GM21423 (cell line): ENCODE measurements at regions not wholly inside any gene's neighbourhood (a gene's known extent, or its start where the extent isn't known, plus 50 kb on each side); places are given as distances from the start of the nearest gene placed in this dataset.

Experiments
- ATAC-seq: cut with Tn5 transposase; IDR thresholded peaks from one replicate; pipeline ENCODE4 v1.9.1; 2021; ENCODE audit warnings: mild to moderate bottlenecking, moderate library complexity; ENCODE audit not compliant: unreplicated experiment

DNA sequence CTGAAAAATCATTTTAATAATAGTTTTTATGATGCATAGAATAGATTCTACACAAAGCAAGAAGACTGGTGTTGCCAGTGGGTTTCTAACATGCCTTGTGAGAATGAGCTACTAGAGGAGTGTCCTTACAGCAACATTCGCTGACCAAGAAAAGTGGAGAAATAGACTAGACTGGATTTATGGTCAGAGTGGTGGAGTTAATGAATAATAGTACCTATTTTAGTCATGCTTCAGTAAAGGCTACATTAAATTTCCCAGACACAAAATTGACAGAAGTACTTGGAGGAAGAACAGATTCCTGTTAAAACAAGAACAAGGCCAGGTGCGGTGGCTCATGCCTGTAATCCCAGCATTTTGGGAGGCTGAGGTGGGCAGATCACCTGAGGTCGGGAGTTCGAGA, 539.2 kb downstream of the ETS1 start:
- ATAC-seq = no peak

DNA sequence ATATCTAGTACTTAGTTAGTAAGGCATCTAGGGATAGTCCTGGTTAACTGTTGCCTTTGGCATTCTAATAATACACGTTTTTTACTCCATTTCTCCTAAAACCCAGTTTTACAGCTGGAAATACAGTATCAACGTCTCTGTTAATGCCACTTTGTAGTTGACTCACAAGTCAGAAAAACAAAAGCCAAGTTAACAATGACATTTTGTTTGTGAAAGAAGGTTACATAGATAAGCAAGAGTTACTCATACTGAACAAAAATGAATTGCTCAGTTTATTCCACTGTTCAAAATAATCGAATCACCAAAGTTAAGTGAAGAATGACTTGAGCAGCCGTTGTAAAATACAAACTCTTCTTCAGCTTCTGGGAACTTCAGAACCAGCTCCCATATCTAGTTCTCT, 540.3 kb downstream of the ETS1 start:
- ATAC-seq = no peak

DNA sequence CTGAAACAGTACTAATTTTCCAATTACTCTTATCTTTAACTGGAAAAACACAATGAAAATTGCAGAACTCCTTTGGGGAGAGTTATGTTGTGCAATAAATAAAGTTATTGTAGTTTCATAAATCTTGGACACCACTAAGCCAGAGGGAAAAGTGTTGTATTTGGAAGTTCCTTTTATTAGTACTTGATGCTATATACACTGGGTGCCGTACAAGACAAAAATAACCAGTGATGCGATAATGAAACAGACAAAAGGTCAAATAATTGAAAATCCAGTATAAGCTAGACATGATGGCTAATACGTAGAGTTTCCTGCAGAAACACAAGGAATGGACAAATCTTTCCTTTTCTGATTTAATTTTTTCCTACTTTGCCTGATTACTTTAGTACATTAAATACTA, 541.1 kb downstream of the ETS1 start:
- ATAC-seq = no peak

DNA sequence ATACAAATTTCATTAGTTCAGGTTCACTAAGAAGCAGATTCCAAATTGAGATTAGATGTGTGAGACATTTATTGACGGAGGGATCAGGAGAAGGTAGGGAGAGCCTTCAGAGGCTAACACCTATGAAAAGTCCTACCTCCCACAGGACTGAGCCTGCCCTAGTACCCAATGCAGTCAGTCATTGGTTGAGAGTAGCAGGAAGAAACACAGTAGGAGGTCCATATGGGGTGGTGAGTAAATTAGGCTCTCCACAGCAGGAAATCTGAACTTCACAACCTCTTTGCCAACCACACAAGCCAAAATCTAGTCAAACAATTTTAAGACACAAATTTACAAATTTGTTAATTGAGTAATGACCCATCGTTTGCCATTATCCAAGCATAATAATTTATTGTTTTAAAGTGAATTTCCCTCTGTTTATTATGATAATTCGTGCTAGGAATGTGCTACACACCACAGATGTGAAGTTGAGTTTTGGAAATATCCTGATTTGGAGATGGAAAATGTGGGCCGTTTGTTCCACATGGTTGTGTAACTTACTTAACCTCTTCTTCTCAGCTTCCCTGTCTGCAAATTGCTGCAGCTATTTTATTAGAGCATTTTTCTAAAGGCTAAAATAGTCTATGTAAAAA, 542.1 kb downstream of the ETS1 start:
- no peak for ATAC-seq

DNA sequence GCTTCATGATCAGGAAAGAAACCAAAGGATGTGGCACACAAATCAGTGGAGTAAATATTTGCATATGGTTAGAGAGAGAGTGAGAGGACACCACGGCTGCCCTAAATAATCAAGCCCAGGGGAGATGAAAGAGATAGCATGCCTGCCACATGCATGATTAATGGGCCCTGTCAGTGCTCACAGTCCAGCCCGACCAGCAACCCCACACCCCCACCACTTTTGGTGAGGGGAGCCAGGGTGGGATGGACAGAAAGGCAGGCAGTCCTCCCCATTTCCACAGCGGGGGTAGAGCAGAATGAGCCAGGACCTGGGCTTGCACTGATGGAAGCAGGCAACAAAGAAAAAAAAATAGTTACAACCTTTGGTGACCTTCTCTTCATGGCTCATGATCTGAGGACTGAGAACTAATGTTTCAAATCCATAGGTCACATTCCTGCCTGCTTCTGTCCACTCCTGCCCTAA, 545.0 kb downstream of the ETS1 start:
- ATAC-seq = no peak

DNA sequence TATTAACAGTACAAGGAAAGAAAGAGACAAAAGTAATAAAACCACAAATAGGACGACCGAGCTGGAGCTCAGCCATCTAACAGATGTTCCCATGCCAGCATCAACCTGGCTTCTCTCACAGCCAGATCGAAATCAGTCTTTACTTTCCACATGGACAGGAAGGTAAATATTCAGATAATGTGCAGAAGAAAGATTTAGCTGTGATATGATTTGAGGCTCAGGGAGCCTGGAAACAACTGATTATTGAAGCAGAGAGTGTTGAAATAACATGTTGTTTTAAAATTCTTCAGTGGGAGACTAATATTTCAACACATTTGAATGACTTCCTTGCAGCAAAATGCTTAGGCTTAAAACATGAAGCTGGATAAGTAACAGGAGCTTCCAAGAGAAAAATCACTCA, 546.8 kb downstream of the ETS1 start:
- no peak for ATAC-seq

DNA sequence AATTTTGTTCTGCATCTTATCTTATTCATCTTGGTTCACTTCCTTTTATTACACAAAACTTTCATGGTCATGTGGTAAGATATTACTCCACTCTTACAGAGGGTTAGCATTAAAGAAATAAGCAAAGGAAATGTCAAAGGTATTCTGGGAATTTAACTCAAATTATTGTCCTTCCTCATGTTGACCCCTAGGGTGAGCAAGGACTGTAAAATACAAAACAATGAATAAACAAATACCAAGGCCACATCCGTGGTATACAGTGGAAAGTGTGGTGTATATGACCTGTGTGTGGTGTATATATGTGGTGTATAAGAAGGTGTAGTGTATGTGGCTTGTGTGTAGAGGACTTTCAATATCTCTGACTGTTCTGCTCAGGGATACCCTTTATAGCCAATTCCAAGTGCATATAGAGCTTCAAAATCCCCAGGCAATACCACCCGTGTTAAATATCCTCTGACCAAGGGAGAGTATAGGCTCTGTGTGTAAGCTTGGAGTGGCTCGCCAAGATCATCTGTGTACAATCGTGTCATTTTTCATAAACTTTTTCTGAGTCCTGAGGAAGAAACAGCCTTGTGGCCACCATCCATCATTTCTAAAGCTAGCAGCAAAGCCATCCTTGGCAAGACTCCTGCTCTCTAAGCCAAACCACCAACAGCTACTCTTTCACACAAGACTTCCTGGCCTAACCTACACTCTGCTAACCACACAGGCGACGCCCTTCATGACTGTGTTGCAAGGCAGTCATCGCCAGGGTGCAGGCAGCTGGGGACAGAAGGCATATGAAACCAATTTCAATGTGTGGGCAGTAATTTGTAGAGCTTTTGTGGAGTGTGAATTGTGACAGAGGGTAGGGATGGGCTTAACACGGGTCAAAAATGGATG, 548.0 kb downstream of the ETS1 start:
- ATAC-seq = peak; percentile 97

DNA sequence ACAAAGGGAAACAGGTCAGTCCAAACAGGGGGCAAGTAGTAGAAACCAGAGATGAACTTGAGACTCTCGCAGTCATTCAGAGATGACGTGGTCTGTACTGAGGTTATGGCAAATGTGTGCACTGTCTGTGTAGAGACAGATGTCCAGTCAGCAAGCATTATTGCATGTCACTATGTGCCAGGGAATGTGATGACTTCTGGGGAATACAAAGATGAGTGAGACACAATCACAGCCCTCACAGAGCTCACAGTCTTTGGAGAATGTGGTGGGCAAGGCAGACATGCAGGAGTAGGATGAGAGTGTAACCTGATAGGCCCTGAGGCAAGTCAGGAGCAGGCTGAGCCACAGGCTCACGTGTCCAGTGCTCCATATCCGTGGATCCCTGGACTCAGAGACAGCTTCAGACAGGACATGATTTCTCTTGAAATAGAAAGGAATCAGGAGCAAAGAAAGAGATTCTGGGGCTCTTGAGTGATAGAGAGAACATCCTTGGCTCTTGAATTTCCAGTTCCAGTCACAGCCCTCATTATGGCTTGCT, 550.7 kb downstream of the ETS1 start:
- ATAC-seq = no peak

DNA sequence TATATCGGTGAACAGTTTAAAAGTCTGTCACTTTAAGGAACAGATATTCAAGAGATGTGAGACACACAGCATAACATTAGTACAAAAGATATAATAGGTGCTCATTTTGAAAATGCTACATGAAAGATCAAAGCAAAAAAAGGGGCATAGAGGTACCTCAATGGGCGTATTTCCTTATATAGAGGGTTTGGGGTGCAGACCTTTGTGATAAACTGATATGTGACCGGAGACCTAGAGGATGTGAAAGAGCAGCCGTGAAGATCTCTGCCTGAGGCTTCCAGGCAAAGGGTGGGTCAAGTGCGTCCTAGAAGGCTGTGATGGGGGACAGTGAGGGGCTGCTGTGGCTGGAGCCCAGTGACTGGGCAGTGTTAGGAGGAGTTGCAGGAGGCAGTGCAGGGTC, 551.4 kb downstream of the ETS1 start:
- ATAC-seq = no peak

DNA sequence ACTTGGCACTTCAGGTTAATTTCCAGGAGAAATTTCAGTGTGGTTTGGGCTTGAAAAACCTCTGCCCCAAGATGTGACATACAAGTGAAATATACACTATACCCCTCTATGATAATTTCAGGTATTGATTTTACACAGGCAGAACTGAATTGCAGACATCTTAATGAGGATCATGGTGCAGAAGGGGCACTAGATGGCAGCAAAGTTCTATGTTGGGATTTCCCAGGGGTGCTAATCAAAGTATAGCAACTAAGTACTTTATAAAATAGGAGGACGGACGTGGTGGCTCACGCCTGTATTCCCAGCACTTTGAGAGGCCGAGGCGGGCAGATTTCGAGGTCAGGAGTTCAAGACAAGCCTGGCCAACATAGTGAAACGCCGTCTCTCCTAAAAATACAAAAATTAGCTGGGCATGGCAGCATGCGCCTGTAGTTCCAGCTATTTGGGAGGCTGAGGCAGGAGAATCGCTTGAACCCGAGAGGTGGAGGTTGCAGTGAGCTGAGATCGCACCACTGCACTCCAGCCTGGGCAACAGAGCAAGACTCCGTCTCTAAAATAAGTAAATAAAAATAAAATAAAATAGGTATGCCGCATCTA, 555.7 kb downstream of the ETS1 start:
- peak; percentile 80 for ATAC-seq

DNA sequence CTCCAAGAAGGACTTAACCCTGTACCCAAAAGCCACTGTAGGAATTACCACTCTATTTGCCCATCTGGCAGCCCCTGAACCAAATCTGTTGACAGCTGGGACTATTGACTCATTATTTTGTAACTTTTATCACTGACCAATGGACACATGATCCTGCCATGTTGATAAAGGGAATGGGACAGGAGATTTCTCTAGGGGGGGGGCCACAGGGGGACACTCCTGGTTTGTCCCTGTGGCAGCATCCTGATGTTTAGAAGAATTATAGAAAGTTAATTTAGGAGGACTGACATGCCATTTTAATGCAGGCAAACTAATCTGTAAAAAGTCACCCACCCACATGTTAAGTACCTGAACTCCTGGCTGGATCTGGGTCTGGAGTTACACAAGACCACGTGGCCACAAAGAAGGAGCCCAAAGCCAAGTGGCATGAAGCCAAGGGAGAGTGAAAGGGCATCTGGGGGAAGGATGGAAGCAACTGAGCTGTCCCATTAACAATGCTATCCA, 558.1 kb downstream of the ETS1 start:
- ATAC-seq = no peak

DNA sequence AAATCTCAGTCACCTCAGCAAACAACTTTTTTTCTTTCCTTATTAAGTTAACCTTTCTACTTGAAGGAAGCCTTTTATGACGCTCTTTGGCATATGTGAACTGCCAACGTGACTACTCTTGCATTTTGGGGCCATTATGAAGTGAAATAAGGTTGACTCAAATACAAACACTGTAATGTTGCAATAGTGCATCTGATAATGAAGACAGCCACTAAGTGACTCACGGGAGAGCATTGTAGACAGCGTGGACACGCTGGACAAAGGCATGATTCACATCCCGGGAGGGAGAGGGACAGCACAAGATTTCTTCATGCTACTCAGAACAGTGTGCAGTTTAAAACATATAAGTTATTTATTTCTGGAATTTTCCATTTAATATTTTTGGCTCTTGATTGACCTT, 560.8 kb downstream of the ETS1 start:
- ATAC-seq = no peak

DNA sequence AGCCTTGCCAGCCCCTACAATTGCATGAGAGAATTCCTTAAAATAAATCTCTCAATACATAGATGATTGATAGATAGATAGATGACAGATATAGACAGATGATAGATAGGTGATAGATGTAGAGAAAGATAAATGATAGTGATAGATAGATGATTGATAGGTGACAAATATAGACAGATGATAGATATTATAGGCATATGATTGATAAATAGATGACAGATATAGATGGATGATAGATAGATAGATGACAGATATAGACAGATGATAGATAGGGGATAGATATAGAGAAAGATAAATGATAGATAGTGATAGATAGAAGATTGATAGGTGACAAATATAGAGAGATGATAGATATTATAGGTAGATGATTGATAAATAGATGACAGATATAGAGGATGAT, 564.6 kb downstream of the ETS1 start:
- no peak for ATAC-seq

DNA sequence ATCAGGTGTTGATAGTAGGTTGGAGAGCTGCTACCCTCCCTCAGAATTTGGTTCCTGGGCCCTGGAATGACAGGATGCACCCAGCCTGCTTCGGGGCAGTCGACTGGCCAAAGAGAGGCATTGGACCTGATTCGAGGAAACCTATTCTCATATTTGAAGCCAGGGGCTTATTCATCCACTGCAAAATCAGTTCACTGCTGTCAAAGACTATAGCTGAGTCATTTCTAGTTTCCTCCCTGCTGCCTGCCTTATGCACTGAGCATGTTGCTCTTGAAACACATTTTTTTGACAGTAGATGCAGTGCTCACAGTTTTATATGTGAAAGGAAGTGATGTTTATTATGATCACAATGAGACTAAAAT, 565.4 kb downstream of the ETS1 start:
- ATAC-seq = no peak

DNA sequence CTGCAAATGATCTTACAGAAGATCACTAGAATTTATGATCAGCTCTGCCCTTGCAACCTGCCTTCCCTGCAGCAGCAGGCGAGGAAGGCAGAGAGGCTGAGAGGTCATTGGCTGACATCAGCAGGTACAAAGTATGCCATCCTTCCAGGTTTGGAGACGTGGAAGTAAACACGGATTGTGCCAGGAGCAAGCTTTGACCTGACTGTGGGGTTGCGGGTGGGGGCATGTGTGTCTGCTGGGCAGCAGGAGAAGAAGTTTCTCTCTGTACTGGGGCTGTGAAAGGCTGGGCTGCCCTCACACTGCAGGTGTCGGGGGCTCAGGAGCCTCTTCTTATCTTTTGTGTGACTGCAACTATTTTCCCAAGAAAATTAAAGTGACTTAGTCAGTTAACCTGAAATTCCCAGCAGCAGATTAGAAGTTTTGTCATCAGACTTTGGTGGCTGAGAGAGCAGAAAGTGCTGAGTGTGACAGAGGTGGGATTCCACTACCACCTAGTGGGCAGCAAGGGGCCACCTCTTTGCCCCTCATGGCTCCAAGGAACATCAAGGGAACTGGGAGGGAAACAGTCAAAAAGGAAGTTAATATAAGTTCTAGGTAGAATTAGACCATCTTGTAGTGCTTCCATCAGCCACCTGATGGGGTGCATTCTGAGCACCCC, 565.9 kb downstream of the ETS1 start:
- no peak for ATAC-seq

DNA sequence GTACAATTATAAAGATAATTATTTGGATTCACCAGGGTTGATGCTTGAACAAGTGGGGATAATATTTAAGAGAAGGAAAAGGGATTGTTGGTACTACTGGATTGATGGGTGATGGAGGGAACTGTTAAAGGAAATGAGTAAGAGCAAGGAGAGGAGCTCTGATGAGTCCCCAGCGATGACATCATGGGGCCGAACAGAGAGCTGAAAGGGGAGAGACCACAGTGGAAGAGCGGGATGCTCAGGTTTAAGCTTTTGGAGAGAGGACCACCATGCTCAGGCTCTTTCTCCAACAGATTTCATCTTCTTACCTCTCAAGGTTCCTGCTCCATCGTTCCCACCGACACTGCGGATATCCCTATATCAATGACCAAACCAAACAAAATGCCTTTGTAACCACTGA, 568.7 kb downstream of the ETS1 start:
- ATAC-seq = no peak

DNA sequence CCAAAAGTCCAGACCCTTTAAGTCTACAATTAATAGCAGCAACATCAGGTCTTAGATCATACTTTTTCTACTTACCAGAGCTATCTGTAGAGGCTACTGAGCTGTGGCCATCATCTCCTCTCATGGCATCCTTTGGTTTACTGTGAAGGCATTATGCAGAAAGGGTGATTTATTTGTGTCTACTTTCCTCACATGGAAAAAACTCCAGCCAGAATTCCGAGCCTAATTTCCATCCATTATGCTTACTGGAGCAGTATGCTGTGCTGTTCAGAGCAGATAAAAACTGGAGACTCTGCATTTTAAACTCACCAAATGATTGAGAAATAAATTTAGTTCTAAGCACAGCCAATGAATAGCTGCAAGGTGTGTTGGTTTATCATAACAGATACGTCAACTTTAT, 581.8 kb downstream of the ETS1 start:
- ATAC-seq = no peak

DNA sequence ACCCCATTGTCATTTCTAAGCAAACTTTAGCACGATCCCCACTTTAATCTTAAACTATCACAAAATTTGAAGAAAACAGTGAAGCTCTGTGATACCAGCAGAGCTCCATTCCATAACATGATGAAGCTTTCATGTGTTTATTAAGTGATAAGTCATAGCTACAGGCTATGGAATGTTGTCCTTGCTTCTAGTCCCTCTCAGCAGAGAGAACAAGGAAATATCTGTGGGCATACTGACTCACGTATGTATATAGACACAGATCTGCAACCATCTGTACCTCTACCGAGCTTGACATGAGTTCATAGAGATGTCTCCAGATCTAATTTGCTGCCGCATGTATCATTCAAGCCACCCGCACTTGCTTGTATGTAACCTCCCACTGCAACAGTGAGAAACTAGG, 588.9 kb downstream of the ETS1 start:
- ATAC-seq = no peak

DNA sequence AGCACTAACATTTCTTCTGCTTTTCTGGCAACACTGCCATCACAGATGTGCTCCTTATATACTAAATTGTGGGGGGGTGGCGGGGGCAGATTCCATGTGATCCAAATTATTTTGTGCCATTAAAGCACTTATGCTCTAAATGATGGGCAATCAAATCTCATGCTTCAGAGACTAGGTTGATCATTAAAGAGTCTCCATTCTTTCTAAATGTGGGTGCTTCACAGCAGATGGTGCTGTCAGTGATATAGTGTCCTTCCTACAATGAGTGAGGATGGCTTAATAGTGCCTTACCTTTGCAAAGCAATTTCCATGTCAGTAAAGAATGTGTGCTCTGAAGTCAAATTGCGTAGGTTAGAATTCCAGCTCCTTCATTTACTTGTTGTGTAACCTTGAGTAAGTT, 589.8 kb downstream of the ETS1 start:
- no peak for ATAC-seq

DNA sequence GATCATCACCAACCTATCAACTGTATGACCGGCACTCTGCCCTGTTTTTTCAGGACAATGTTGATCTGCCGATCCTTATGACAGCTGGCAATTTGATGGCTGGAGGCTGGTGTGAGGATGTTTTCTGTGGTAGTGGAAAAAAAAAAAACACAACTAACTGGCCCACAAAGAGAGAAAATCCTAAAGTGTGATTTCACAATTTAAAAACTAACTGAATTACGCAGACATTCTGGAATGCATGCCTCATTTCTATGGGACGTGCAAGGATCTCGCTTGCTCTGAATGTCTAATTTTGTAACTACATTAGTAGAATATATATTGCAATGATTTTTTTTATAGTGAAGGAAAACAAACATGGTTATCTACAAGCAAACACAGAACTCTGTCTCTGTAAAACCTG, 590.5 kb downstream of the ETS1 start:
- ATAC-seq = no peak

DNA sequence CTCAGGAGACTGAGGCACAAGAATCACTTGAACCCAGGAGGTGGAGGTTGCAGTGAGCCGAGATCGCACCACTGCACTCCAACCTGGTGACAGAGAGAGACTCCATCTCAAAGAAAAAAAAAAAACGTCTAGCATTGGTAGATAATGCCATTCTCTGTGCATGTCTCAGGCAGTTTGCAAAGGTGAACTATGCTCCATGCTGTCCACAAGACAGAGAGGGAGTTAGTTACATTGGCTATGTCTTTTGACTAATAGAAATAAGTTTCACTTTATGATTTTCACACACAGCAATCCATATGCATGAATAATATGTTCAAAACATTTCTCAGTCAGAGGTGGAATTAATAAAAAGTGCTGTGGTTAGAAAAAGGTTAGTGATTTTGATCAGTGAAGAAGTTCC, 591.4 kb downstream of the ETS1 start:
- no peak for ATAC-seq
